NCI-H1694 (cell line): ENCODE measurements at regions not wholly inside any gene's neighbourhood (a gene's known extent, or its start where the extent isn't known, plus 50 kb on each side); places are given as distances from the start of the nearest gene placed in this dataset.

Source experiments
- DNase-seq: peaks from one replicate; lab custom pipeline; 2025; lab: John Stamatoyannopoulos, UW

GRCh38 chr3:148642616-148643015 is 55.1 kb upstream of the AGTR1 start:
- DNase-seq, result no peak

GRCh38 chr3:148643389-148643840 is 54.3 kb upstream of the AGTR1 start:
- DNase-seq, result no peak

DNA sequence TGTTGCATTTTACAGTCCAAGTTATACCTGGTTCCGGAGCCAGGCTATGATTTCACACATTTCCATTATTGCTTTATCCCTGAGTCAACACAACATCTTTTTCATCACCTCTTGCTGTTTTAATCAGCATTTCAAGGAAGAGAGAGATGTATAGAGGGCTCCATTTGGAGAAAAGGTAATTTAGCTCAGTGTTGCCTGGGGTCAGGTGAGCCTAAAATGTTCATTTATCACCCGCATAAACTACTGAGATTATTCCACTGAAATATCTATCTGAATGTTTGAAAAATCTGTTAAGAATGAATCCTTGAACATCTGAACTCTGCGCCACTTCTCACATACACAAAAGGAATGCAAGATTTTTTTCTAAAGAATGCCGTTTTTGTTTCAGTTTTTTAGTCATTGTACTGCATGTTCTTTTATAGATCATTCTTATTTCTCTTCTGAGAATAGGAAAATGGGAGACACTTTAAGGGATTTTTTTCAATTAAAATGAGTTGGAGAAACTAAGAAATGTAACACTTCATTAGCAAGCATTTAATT is 51.5 kb upstream of the AGTR1 start:
- no peak for DNase-seq
